HG02571 (cell line): ENCODE measurements at regions not wholly inside any gene's neighbourhood (a gene's known extent, or its start where the extent isn't known, plus 50 kb on each side); places are given as distances from the start of the nearest gene placed in this dataset.

Source experiments
- ATAC-seq: cut with Tn5 transposase; IDR thresholded peaks from one replicate; pipeline ENCODE4 v1.9.1; 2021; ENCODE audit warnings: mild to moderate bottlenecking, moderate library complexity; ENCODE audit not compliant: unreplicated experiment

DNA sequence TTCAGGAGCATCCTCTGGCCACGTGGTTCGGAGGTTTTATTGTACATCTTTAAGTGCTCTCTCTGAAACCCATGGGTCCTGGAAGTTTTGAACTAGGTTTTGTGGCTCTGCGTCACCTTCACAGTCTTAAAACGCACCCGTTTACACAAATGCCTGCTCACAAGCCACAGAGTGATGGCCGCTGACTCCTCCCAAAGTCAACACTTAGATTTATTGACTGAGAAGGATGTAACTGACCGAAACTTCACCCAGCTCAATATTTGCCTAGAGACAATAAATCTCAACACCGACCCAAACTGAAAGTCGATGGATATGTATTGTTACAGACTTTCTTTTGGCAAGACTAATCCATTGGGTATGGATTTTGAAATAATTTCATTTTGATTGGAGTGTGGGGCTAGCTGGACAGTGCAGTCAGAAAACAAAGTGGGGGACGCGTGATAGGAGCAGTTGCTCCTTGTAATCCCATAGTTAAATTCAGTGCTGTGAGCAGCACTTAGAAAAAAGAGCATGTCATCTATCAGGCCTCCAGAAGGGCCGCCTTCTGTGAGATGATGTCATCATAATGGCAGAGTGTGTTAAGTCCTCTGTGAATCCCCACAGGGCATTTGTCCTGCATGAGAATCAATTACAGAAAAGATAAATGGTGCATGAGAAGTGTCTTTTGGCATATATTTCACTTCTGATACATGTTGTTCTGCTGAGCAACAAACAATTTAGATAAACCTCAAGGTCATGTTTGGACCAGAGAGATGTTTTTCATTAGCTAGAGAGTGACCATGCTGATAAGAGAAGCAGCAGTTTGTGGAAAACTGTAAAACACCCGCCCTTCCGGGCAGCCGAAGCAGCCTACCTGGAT lies 183.7 kb downstream of the INO80D start:
- ATAC-seq = no peak

DNA sequence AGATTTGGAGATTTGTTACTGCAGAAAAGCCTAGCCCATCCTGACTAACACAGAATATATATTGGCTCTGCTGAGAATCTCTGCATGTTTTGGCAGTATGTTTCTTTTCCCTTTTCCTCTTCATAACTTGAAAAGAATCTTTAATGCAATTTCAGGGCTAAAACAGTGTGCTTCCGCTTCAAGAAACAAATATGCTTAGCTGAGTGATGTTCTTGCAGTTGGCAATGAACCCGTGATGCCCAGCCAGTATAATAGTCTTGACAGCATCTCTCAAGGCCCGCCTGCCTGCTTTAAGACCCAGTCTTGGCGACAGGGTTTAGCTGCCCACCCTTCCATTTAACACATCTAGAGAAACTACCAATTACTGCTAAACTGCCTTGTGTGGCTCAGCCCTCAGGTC lies 184.5 kb downstream of the INO80D start:
- ATAC-seq = no peak

DNA sequence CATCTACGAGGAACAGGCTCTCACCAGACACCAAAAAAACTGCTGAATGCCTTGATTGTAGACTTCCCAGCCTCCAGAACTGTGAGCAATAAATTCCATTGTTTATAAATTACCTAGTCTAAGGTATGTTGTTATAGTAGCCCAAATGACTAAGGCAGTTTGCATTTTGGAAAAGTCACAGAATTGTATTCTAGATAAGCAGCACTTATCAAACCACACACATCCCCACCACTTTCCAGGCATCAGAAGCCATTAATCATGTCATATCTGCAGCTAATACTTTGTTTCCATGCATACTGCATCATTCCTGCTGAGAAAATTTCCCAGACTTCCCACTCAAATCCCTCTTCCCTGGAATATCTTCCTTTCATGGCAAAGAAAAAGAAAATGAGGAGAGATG lies 187.2 kb downstream of the INO80D start:
- no peak for ATAC-seq

DNA sequence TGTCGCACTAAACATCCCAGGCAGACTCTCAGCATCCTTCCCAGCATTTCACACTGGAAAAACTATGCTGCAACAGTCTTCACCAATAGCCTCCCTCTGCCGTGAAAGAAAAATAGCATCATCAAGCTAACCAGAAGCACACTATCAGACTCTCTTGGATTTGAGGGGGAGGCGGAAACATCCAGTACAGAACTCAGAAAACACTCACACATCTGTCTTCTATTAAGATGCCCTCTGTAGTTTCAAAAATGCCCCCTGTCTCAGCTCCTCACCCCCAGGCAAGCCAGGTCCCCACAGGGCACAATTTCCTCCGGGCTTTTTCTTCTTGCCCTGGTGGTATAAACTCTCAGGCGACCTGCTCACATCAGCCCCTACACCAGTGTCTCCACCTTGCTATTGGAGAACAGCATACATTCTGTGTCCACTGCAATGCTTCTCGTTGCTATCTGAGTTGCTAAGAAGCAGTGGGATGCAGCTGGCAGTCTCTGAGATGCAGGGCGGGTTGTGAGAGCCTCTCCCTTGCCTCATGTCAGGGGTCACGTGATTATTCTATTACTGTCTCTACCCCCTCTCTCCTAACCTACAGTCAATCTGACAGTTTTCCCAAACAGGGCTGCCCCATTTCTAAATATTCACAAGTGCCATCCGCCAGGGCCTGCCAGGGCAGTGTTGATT lies 189.9 kb downstream of the INO80D start:
- no peak for ATAC-seq

DNA sequence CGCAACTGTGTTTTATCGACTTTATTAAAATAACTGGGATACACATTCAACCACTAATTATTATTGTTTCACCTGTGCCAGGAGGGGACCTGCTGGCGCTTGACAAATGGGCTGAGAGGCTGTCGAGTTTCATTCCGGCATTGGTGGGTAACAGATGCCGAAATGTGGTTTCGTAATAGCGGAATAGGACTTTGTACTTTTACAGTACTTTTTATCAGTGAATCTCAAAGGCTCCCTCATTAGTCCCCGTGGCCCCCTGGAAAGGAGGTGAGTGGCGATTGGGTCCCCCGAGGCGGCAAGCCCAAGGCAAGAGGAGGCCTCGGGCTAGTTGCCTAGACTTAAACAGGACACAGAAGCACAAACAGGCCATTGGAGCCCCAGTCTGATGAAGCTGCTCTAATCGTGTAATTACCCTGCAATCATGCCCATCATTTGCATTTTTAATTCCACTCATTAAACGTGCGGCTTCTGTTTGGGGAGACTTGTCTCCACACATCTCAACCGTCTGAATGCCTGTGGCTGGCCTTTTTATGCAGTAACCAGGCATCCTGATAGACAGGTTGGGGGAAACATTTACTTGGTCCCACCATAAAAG lies 193.2 kb downstream of the INO80D start:
- no peak for ATAC-seq

DNA sequence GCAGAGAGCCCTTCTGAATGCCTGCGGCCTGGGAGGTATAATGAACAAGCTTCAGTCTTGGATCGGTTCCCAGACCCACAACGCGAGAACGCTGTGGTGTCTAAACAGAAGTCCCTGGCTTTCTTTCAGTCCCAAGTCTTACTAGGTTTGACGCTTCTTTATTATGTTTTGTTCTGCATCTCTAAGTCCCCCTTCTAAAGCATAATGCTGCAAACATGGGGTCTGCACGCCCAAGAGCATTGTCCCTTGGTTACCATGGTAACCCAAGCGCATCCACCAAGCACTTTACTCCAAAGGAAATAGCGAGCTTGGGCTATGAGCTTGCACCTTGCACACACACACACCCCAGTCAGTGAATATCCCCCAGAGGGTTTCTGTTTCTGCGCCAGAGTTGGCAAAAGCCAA lies 193.7 kb downstream of the INO80D start:
- no peak for ATAC-seq

DNA sequence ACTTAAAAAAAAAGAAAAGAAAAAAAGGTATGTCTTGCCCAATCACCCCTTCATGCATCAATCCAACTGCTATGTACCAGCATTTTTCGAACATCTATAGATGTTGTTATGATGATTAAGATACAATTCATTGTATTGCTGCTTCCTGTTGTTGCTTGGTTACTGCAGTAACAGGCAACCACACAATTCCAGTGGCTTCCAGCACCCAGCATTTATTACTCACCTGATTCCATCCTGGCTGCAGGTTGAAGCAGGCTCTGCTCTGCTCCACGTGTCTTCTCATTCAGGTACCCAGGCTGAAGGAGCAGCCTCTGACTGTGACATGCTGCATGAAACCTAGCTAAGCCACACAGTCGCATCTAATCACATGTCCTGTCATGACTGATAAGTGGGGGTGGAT lies 196.9 kb downstream of the INO80D start:
- ATAC-seq = no peak

DNA sequence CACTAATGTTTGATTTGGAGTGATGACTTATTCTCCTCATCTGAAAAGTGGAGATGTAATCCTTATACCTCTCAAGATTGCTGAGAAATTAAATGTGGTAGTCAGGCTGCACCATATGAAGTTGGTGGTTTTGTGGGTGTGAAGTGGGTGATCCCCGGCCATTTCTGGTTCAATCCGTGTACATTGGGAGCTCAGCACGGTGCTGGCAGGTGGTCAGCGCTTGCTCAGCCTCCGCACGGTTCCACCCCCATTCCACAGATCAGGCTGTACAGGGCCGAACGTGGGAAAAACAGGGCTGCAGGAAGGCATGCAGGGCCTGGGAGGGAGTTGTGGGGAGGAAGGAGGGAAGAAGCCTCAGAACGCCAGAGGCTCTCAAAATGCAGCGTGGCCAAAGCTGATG lies 198.3 kb downstream of the INO80D start:
- ATAC-seq = no peak

DNA sequence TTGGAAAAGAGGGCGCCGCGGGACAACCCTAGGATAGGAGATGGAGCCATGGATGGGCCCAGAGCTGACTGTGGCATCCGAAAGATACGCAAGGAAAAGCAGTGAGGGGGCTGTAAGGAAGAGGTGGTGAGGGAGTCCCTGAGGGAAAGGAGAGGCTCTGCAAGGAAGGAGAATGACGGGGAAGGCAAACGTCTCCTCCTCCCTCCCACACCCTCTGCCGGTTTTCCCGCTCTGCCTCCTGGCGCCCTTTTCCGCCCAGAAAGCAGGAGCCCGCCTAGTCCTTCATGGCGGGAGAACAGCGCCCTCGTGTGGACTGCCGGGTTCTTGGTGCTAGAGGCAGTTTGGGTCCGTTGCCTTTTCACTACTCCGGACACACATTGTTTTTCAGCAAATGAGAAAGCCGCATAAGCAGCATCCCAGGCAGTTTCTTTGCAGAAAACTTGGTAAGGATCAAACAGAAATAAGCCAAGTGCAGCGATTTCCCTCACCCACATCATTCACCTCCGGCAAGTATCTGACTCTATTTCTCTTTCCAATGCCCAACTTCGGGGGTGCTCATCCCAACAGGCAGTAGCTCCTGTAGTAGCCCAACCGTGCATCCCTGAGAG lies 200.4 kb downstream of the INO80D start:
- ATAC-seq = peak; percentile 62

DNA sequence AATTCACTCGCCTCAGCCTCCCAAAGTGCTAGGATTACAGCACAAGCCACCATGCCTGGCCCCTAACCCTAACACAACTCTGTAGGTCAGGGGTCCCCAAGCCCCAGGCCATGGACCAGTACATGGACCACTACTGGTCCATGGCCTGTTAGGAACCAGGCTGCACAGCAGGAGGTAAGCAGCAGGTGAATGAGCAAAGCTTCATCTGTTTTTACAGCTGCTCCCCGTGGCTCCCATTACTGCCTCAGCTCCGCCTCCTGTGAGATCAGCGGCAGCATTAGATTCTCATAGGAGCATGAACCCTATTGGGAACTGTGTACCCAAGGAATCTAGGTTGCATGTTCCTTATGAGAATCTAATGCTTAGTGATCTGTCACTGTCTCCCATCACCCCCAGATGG lies 201.7 kb downstream of the NRP2 start:
- no peak for ATAC-seq

DNA sequence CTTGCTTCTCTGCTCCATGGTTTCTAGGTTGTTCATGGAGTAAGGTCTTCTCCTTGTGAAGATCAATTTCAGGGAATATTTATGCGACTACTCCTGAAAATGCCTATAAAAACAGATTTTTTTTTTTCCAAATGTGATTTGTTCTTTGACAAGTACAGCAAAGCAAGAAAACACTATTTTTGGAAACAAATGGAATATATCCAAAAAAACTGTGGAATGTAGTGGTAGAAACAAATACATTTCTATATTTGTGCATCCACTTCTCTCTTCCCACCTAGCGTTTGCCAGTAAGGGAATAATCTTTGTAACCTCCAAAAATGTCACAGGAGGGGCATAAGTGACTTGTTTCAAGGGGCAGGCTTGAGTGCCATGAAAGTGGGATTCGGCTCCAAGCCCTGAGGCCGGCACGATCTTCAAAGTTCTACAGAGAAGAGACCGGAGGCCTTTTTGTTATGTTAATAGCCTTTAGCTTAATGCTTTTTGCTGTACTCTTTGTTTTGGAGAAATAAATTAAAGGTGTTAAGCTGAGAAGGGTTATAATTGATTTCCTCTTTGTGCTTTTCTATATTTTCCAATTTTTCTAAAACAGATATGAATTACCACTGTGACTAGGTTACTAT lies 200.6 kb downstream of the NRP2 start:
- ATAC-seq = no peak

DNA sequence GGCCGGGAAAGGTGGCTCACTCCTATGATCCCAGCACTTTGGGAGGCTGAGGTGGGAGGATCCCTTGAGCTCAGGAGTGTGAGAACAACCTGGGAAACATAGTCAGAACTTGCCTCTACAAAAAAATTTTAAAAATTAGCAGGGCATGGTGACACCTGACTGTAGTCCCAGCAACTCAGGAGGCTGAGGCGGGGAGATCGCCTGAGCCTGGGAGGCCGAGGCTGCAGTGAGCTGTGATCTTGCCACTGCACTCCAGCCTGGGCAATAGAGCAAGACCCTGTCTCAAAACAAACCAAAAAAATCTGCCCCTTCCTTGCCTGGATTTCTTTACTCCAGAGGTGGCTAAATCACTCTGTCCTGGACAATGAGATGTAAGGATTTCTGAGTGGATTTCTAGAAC lies 197.7 kb downstream of the NRP2 start:
- ATAC-seq = no peak

DNA sequence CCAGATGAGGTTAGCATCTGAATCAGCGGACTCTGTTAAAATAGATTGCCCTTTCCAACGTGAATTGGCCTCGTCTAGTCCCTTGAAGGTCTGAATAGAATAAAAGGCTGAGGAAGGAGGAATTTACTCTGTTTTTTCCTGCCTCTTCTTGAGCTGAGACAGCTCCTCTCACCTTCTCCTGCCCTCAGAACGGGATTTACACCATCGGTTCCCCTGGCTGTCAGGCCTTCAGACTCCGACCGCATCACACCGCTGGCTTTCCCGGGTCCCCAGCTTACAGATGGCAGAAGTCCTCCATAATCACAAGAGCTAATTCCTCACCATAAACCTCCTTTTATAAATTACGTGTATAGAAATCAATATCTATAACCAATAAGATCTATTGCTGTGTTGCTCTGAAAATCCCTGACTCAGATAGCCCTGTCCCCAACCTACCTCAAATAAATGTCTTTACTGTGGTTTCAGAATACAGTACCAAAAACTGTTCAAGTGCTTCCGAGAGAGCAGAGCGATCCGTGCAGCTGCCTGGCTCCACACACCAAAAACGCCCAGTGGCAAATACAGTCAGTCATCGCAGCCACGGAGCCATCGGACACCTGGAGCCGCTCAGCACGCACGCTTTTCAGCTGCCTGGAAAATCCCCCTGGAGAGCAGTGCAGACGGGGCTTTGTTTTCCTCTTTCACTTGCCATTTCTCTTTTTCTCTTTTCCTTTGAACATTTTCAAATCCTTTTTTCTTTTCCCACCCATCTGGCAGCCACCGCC lies 196.9 kb downstream of the NRP2 start:
- ATAC-seq = no peak

DNA sequence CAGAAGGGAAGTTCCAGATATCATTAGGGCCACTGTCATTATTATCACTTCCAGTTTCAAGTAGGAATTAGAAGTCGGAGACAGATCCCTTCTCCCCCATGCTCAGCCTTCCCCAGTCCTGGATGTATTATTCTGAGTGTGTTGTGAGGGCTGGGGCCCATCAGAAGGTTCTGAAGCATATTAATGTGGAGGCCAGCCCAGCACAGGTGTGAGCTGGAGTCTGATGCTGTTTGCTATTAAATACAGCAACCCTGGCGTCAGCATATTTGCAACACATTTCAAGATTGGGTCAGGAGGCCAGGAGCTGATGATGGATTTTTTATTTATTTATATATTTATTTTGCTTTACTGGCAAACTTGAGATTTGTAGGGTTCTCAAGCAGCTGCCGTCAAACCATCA lies 195.2 kb downstream of the NRP2 start:
- no peak for ATAC-seq

DNA sequence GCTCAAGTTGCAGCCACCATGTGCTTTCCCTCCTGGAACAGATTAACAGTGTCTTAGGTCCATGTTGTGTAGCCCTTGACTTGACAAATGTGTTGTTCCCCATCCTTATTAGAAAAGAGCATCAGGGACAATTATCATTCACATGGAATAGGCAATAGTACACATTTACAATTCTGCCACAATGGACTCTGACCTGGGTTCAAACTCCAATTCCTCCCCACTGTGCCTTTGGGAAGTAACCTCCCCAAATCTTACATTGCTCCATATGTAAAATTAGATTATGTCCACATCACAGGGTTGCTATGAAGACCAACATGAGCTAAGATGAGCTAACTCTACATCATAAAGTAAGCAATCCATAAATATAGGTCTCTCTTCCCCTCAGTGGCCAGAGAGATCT lies 193.8 kb downstream of the NRP2 start:
- no peak for ATAC-seq

DNA sequence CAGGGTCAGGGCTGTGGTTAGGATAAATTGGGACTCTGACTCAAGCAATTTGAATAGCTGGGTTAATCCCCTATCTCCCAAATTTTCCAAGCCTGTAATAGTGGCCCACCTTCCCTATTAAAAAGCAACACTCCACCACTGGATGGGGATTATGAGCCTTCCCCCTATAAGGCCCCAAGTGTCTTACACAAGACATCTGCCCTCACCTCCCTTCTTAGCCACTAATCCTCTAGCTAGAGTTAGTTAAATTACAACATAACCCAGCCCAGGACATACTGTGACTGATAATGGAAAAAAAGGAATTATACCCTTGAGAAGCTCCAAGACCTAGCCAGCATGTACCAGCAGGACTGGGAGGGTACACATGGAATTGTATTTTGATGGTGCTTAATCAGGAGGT lies 190.4 kb downstream of the NRP2 start:
- no peak for ATAC-seq

DNA sequence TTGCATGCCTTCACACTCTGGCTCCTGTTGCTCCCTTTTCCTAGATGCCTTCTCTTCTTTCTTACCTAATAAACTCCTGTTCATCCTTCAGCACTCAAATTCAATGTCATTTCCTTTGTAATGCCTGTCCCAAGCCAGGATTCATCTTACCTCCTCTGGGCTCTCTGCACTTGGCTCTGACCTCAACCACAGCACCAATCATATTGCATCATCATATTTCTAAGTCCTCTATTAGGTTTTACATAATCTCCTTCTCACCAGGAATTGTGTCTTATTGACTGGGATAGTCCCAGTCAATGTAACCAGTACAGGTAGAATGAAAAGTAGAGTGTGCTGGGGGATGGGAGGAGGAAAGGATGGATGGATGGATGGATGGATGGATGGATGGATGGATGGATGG lies 187.1 kb downstream of the NRP2 start:
- ATAC-seq = no peak

DNA sequence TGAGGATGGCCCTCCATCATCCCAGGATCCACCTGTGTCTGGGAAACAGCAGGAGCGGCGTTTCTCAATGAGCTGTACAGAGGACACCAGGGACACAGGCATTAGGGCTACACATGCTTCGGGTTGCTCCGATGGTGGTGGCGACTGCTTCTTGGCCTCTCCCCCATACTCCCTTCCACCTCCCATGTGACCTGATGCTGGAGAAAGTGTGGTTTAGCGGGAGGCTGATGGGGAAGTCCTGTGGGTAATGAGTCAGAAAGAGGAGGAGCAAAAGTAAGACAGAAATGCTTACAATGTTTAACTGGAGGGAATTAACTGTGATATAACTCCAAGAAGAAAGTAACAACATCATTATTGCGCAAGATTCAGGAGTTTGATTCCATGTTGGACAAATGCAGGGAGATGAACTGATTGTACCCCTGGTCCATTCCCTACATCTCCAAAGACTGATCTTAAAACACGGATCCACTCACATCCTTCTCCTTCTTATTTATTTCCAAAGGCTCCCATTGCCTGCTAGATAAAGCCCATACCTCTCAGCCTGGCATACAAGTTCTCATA lies 186.6 kb downstream of the NRP2 start:
- ATAC-seq = peak; percentile 76

DNA sequence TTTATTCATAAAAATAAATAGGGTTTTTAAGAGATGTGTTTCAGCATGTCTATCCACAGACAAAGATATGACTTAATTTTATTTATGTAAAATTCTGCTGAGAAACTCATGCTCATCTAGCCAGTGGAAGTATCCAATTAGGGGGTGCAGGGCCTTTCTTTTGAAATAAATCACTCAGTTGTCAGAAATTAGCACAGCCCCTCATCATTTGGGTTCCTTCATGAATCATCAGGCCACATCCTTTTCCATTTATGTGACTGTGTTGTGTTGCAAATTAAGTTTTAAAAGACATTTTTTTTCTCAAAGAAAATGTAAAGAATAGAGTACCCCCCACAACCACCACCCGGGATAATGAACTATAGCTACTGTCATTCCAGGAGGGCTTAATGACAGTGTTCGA lies 185.8 kb downstream of the NRP2 start:
- ATAC-seq = no peak

DNA sequence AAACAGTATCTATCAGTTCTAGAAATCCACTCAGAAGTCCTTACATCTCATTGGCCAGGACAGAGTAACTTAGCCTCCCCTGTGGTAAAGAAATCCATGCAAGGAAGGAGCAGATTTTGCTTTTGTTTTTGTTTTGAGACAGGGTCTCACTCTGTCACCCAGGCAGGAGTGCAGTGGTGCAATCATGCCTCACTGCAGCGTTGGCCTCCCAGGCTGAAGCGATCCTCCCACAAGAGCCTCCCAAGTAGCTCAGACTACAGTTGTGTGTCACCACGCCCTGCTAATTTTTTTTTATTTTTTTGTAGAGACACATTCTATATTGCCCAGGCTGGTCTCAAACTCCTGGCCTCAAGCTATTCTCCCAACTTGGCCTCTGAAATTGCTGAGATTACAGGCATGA lies 185.1 kb downstream of the NRP2 start:
- ATAC-seq = no peak
